GM21423 (cell line): ENCODE measurements at regions not wholly inside any gene's neighbourhood (a gene's known extent, or its start where the extent isn't known, plus 50 kb on each side); places are given as distances from the start of the nearest gene placed in this dataset.

ENCODE experiments used
- ATAC-seq: cut with Tn5 transposase; IDR thresholded peaks from one replicate; pipeline ENCODE4 v1.9.1; 2021; ENCODE audit warnings: mild to moderate bottlenecking, moderate library complexity; ENCODE audit not compliant: unreplicated experiment

DNA sequence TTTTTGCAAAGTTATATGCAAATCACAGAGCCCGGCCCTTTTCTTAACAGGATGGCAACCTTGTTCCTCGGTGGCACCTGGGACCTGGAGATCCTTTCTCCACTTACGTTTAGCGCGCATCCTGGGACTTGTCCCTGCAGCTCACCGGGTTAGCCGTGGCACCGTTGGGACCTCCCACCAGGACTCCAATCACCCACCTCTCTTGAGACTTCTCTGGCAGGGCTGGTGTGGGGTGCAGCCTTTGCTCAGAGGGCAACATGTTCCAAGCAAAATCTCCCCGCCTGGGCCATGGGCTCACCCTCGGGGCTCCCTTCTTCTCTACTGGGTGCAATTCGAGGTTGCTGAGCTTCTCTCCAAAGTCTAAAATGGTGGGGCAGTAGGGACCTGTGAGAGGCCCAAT is 211.9 kb upstream of the UMPS start:
- ATAC-seq: no peak

DNA sequence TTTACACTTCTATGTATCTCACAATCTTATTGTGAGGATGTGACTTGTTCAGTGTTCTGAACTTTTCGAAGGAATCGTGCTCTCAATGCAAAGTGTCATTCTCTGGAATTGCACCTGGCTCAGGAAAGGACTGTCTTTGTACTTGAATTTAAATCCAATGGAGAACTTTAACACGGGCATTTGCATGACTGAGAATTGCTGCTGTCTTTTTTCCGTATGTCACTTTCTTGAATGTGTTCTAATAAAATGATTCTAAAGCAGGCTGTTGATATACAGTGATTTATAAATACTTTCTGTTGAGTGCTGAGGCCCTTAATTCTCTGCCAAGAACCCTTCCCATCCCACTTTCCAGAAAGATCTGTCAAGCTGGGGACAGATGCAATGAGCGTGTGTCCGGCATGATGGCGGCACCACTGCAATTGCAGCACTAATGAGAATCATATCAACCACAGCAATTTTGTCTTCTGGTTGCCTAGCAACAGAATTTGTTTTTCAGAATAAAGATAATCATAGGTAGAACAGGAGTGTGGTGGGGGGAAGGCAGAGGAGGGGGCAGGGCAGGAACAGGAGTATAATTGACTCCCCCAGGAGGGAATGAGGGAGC is 210.6 kb upstream of the UMPS start:
- ATAC-seq: no peak

DNA sequence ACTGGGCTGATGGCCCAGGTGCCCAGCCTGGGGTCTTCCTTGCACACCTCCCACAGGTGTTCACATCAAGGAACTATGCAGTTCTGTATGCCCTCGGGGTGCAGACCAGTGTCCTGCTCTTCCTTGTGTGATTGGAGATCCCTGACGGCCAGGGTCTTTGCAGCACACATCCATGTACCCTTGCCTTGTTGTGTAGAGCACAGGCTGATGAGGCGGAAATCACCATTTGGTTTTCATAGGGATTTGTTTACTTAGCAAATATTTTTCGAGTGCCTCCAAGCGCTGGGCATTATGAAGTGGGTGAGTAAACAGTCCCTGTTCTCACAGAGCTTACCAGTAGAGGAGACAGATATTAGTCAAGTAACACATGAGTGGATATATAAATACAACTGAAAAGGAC is 209.3 kb upstream of the UMPS start:
- no peak for ATAC-seq

DNA sequence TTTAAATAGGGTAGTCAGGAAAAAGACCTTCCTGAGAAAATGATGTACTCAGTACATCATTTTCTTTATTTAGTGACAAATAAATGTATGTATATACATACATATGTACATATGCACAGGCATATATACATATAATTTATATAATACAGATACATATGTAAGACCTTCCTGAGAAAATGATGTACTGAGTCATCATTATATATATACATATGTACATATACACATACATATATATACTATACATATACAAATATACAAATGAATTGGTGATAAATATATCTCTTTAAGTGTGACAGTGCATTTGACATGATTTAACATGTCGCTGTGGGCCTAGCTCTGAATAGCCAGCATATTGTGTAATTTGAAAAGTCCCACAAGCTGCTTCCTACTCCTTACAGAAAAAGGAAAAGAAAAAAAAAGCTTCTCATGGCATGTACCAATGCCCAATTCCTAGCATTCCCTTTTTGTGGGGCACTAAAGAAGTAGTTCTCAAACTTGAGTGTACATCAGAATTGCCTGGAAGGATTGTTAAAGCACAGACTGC is 208.1 kb upstream of the UMPS start:
- no peak for ATAC-seq

DNA sequence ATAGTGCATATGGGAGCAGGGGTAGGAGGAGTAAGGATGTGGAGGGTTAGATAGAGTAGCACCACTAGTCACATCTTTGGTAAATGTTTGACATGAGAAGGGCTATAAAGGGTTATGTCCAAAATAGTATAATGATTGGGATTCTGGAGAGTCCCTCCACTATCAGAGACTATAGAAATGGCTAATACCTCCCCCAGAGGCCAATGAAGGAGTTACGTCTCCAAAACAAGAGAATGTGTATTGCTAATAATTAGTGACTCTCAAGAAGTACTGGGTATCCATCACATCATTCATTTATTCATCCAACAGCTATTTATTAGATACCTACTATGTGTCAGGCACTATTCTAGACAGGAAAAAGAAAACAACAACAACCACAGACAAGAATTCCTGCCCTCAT is 203.7 kb upstream of the UMPS start:
- no peak for ATAC-seq

DNA sequence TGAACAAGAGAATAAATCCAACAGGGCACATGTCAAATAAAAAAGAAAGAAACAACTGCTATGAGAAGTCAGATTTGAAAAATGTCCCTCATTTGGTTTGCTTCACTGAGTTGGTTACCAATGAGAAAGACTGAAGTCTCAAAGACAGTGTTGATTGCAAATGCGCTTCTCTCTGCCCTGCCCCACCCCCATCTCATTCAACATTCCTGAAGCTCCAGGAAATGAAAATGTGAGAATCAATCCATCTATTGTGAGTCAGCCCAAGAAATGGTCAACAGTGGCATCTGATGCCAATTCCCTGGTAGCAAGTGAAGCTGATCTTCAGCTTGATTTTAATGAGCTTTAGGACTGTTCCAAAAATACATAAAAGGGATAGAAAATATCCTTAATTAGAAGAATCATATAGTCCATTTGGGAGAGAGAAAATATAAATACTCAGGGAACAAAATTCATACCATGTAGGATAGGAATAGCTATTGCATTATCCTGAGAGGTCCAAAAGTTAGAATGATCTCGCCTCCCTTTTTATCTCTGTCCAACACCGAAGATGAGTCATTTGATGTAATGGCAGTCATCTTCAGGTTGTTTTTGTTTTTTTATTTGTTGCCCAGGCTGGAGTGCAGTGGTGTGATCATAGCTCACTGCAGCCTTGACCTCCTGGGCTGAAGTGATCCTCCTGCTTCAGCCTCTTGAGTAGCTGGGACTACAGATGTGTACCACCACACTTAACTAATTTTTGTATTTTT is 200.3 kb upstream of the UMPS start:
- no peak for ATAC-seq

DNA sequence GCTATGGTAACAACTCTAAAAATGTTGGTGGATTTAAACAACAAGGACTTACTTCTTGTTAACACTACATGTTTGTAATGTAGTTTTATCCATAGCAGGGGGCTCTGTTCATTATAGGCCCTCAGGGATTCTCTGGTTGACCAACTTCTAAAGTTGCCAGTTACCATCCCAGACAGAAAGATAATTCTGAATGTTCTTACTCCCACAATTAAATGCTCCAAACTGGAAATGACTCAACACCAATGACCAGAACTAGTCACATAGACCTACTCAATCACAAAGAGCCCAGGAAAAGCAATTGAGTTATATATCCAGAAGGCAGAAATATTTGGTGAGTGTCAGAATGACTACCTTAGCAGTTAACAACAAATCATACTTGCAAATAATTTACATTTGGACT is 199.3 kb upstream of the UMPS start:
- no peak for ATAC-seq

DNA sequence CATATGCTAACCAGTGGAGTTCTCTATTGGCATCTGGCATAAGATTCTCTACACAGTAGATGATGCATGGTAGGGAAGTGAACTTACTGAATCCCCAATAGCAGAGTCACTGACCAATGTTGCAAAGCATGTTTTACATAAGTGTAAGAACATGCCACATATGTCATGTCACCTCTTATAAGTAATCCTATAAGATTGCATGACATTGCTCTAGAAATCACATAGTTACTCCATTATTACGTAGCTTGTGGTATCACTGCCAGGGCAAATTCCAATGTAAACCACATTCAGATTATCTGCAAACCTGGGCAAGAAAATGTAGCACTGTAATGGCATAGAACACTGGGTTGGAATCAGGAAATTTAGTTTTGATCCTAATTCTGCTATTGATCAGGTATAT is 198.2 kb upstream of the UMPS start:
- no peak for ATAC-seq

DNA sequence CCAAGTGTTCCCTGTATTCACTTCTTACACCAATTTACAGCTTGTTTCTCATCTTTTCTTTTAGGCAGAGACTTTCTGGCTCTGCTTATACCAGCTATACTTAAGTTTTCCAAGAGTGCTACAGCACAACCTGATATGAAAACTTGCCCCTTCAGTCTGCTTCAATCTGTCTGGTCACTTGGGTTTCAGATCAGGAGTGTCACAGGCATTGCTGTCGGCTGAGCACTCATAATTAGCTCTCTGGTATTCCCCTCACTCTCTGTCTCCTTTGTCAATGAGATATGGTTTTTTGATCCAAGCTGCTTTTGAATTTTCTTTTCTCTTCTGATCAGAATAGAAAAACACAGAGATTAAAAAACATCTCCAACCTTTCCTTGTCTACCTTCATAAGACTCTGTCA is 194.9 kb upstream of the UMPS start:
- ATAC-seq: no peak

DNA sequence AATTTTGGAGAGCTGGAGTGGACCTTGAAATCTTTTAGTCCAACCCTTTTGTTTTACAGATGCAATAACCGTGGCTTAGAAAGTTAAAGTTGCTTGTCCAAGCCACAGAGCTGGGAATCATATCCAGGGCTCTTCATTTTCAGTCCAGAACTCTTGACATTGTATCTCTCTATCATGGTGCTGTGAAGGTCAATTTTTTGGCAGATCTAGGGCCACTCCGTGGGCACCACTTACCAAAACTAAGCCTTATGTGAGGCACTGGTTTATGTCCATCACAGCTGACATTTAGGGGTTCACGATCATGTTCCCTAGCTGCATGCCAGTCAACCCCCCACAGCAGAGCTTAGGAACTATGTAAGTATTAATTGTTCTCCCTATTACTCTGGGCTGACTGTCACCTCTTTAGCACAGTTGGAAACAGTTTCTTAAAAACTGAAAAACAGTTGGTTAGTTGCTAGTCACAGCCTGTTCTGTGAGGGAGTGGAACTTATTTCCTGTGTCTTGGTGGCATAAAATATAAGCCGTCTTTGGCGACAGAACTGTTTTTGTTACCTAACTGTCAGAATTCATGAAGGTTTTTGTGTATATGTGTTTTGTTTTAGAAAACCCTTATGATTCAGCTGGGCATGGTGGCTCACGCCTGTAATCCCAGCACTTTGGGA is 189.6 kb upstream of the UMPS start:
- ATAC-seq: no peak

DNA sequence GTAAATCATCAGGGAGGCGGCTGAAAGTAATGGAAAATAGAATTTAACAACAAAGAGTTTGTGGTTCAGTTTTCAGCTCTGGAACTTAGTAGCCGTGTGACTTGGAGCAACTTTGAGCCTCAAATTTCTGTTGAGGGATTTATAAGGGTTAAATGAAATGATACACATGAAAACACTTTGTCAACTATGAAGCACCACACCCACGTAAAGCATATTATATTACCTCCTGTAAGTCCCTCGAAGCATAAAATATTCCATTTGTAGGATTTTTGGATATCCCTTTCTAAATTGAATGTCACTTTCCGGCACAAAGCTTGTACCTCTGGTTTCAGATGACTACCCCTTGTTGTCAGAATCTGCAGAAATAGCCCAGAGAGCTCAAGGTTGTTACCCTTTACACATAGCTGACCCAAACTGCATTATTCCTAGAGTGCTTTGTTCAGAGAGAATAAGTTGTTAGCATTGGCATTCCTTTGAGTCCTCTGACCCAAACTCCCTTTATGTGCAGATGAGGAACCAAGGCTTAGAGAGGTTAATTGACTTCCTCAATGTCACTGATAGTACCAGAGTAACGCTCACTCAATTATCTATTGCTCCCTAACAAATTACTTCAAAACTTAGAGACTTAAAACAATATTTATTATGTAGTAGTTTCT is 187.9 kb upstream of the UMPS start:
- ATAC-seq: no peak

DNA sequence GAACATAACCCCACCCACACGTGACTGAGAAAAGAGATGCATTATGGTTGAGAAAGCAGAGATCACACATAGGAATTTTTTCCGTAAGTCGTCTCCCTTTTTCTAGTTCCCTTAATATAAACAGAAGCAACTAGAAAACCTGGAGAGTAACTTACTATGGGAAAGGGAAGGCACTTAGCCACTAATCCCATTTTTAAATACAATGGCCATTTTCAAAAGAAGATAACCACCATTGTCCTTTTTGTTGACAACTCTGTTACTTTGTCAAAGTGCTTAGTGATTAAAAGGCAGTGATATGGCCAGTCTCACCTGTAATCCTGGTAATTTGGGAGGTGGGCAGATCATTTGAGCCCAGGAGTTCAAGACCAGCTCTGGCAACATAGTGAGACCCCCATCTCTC is 184.4 kb upstream of the UMPS start:
- no peak for ATAC-seq

DNA sequence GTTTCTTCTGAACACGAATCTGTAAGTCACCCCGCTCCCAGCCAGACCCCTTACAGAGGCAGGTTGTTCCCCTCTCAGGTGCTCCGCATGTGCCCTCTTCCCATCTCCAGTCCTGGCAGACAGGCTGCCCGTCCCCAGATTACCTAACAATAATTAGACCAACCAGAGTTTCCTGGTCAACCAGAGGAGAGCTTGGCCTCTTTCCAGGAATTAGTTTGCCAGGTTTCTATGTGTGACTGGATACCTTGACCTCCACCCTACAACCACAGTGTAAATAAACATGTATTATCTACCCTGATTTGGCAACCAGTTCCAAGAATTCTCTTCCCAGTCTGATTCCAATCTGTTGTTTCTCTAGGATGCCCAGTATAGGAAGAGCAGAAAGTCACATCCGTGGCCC is 178.0 kb upstream of the UMPS start:
- no peak for ATAC-seq

DNA sequence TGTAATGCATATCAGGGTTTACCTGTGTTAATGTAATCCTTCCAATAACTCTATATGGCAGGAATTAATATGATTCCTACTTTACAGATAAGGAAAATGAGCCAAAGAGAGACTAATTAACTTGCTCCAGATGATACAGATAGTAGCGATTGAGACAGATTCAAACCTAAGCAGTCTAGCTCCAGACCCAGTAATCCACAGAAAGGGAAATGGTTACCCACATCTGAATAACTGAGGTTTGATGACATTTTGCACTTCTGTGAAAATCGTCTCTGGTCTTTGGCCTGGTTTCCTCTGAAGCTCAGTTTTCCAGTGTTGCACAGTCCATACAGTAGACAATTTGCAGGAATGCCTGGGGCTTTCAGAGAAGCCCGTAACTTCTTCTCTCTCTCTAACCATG is 177.1 kb upstream of the UMPS start:
- ATAC-seq: no peak

DNA sequence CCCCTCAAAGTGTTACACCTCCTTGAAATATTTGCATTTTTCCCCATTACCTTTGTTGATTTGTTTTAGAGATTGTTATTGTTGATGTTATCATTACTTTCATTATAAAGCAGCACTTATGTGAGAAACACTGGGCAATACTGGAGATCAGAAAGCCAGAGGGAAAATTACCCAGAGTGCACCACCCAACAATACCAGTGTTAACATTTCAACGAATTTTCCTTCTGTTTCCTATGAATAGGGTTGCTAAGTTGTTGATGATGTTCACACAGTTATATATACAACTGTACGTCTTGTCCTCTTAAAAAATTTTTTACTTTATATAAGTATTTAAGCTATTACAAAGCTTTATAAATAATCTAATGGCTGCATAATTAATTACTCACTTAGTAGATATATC is 173.6 kb upstream of the UMPS start:
- no peak for ATAC-seq

DNA sequence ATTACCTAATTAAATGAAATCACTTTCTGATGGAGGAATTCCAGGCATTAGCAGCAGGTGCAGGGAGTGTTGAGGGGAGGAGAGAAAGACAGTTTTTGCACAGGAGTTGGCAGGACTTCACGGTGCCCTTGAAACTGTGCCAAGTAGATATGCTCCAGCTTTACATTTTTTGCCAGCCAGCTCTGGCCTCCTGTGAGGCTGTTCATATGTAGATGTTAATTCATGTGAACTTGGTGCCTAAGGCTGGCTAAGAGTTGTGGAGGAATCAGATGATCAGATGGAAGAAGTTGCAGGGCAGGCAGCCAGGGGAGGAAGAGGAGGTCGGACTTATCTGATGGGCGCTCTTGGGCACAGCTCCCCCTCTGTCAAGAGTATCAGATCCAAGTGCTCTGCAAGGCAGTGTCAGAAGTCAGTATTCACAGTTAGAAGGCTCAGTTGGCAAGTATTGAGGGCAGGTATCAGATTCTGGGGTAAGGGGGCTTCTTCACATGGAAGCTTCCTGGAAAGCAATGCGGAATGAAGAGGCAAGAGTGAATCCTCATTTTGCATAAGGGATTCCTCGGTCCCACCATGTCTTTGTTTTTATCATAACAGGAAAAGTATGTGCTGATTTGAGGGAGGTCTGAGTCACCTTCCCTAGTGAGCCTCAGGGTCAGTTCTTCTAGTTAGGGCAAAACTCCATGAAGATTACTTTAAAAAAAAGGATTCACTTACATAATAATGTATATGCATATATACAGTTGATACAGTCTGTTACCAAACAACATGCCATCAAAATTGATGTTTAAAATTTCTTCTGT is 172.6 kb upstream of the UMPS start:
- ATAC-seq: no peak

DNA sequence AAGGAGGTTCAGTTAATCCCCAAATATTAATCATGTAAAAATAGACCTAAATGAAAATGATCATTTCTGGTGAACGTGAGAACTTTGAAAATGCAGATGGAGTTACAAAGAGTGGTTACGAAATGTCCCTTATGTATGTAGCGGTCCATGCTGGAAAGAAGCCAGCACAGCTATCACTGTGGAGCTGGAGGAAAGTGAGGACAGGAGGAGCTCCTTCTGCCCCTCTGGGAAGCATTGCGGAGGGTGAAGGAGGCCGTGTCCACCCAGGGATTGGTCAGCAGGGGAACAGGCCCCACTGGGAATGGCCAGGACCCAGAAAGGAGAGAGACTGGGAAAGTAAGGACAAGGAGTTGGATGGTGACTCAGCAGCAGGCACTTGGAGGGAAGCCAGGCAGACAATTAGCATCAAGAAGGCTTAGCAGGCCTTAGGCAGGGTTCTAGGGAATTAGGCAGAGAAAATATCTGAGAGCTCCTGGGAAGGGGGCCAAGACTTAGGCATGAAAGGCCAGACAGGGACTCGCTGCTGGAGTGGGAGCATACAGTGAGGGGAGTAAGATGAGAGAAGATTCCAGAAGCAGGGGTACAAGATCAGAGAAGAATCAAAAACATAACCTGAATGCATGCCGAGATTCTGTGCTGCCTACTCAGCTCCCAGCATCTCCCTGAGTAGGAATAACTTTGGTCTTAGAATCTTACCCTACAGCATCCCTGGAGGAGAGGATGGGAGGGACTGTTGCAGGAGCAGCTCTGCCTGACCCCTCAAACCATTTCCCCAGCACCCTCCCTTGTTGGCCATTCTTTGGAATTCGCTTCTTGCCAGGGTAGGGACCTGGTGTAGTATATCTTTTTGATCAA is 171.0 kb upstream of the UMPS start:
- no peak for ATAC-seq

DNA sequence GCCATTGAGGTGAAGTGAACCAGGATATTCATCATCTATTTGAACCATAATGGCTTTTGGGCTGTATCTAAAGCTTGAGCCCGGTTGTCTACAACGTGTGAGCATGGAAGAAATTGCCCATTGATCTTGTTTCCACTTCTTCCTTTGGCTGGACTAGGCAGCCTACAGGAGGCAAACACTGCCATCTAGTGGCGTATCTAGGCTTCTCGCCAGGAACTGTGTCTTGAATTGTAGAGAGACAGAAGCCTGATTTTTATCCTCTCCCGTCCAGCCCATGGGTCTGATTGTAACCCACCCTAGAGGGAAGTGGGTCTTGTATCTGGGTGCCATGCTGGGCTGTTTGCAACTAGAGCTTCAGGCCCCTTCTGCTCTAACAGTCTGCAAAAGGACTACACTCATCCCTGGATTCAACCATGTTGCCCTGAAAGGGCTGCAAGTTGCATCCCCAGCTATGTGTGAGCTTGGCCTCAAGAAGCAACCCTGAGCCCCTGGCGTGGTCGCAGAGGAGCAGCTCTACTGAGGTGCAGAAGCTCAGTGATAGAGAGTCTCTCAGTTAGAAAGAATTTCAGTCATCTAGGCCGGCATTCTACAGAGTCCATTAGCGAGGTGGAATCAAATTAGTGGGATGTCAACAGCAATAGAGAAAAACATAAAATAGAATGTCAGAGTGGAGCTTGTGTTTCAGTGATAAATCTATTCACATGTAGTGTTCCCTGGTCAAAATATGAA is 170.2 kb upstream of the UMPS start:
- ATAC-seq: no peak

DNA sequence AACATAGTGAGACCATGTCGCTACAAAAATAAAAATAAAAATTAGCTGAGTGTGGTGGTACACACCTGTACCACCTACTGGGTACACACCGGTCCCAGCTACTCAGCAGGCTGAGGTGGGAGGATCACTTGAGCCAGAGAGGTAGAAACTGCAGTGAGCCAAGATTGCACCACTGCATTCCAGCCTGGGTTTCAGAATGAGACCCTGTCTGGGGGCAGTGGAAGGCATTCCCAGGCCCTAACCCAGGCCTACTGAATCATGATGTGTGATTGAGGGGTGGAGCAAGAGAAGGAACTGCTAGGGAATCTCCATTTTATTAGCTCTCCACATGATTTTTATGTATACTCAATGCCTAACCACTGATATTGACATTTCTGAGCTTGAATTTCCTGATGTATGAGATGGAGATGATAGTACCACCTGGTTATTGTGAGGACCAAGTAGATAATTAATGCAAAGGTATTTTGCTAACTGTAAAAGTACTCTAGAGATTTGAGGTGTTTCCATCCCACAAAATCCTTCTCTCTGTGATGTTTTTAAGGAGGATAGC is 169.5 kb upstream of the UMPS start:
- no peak for ATAC-seq
